ENCODE measurements at regions not wholly inside any gene's neighbourhood (a gene's known extent, or its start where the extent isn't known, plus 50 kb on each side); places are given as distances from the start of the nearest gene placed in this dataset.

GRCh38 chr16:85534536-85535351 lies 78.4 kb upstream of the GSE1 start:
- DNase-seq (ENCODE audit: low read depth in 1 of 2, low spot score in 1 of 2): no peak

GRCh38 chr16:85535352-85536072 lies 77.6 kb upstream of the GSE1 start:
- DNase-seq (ENCODE audit: low read depth in 1 of 2, low spot score in 1 of 2): no peak

GRCh38 chr16:85536073-85536410 lies 77.1 kb upstream of the GSE1 start:
- DNase-seq (ENCODE audit: low read depth in 1 of 2, low spot score in 1 of 2): no peak

DNA sequence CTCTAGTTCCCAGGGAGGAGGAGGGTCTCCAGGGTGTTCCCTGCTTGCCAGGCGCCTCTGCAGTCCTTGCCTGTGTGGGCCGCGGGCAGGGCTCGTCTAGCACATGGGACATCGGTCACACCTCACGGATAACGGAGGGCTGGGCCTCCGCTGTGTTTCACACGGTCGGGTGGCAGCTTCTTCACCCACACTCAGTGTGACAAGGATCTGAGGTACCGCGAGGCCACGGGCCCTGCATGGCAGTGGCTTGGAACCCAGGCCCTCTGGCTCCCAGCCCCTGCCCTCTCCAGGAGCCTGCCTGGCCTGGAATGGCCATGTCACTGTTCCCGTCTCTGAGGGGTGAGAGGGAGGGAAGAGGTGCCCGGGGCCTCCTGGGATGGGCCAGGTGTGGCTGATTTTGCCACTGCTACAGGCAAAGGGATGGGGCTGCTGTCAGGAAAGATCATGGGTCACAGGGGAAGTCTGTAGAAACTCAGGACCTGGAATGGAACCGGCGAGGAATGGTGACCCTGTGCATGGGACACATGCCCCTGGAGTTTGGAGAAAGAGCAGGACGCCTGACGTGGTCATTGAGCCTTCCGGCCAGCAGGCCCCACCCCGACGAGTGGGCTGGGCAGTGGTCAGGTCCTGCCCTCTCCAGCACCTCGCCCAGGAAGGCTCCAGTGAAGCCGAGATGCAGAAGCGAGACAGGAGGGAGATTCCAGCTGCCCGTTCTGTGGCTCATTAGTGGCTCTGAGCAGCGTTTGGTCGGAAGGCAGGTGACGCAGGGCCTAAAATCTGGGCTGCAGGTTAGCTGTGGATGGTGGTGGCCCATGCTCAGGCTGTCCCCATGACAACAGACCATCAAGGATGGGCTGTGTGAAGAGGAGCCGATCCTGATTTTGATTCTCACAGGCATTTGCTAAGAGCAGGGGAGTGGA lies 76.5 kb upstream of the GSE1 start:
- no peak for DNase-seq (ENCODE audit: low read depth in 1 of 2, low spot score in 1 of 2)

DNA sequence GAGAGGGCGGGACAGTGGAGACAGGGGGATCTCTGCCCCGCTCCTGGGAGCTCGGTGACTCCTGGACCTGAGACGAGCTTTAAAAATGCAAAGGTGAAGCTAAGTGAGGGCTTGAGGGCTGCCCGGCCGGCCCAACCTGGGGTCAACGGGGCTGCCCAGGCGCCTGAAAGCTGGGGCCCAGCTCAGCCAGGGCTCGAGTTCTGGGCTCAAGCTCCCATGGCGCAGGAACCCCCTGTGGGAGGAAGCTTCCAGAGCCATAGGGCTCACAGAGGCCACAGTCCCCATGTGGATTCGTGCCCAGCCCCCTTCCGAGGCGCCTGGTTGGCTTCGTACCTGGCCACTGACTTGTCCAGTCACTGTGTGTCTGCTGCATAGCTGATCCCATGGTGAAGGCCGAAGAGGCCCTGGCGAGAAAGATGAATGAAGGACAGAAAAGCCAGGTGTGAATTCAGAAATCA lies 75.8 kb upstream of the GSE1 start:
- no peak for DNase-seq (ENCODE audit: low read depth in 1 of 2, low spot score in 1 of 2)

GRCh38 chr16:85537795-85538401 lies 75.2 kb upstream of the GSE1 start:
- DNase-seq (ENCODE audit: low read depth in 1 of 2, low spot score in 1 of 2): no peak

DNA sequence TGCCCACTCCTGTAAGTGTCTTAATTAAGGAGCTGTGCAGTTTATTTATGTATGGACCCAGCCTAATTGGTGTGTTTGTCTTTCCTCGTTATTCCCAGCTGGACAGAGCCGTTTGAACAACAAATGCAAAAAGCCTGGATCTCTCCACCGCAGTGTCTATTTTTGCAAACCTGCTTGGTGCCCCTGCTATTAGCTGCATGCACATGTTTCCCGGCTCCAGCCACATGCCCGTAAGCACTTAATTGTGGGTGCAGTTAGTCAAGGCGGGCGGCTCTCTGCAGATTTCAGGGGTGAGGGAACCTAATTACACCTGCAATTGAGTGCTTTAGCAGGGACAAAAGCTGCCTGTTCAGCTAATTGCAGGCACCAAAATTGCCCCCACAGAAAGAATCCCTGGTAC lies 74.0 kb upstream of the GSE1 start:
- no peak for DNase-seq (ENCODE audit: low read depth in 1 of 2, low spot score in 1 of 2)

- DNase-seq (ENCODE audit: low read depth in 1 of 2, low spot score in 1 of 2): no peak
Observed at GRCh38 chr16:85539629-85540291, 73.4 kb upstream of the GSE1 start.

DNA sequence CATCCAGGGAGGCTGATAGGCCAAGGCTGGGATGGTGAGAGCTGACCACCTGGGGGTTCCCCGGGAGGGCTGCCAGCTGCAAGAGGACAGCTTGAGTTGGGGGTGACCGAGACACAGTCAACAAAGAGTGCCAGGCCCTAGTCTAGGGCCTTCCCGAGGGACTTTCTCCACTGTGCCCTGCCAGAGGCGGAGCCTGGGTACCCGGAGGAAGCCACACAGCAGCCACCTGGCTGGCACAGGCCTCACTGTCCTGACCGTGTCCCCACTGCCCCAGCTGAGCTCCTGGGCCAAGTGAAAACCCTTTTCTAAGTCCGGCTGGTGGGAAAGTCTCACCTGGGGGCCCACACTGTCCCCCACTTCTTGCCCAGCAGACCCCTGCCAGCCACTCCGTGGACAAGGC lies 71.9 kb upstream of the GSE1 start:
- DNase-seq (ENCODE audit: low read depth in 1 of 2, low spot score in 1 of 2): no peak

GRCh38 chr16:85541619-85541979 lies 71.5 kb upstream of the GSE1 start:
- no peak for DNase-seq (ENCODE audit: low read depth in 1 of 2, low spot score in 1 of 2)

DNA sequence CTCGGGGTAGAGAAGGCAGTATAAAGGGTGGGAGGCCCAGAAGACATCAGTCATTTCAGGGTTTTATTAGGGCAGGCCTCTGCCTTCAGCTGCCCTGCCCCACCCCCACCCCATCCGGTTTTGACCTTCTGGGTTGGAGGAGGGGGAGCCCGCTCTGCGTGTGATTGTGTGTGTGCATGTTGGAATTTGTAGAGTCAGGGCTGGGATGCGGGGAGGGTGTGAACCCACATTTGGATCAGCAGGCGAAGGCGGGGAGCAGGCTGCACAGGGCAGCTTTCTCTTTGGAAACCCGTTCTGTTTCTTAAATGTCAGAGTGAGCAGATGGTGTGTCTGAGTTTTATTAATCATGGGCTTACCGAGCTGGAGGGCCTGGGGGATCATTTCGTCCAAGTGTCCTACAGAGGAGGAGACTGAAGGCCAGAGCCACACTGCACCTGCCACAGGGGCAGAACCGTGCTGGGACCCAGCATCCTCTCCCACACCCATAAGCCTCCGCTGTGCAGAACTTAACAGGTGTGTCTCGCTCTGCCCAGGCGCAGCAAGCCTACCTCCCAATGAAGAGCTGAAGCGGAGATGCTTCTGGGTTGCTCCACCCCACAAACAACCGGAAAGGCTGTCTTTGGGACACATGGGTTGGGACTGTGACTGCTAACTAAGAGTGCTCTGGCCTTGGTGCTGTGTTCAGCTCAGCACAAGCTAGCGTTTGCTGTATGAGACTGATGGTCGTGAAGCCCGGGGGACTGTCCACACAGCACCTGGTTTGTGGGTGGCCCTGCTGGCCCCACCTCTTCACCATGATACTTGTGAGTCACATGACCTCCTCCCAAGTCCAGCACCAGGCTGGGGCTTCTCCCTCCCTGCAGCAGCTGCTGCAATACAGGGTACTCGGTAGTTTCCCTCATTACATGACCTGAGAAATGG lies 70.9 kb upstream of the GSE1 start:
- no peak for DNase-seq (ENCODE audit: low read depth in 1 of 2, low spot score in 1 of 2)

DNA sequence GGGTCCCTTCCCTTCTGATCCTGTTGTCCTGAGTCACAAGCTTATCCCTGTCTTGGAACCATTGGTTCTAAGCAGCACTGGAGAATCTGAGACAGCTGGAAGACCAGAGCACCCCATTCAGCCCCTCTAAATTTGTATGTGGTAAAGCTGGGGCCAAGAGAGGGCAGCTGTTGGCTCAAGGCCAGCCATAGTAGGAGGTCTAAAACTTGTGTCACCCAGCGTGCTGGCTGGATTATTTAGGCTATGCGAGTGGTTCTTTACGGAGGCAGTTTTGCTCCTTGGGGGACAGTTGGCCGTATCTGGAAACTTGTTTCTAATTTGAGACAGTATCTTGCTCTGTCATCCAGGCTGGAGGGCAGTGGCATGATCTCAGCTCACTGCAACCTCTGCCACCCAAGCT lies 69.6 kb upstream of the GSE1 start:
- no peak for DNase-seq (ENCODE audit: low read depth in 1 of 2, low spot score in 1 of 2)

- no peak for DNase-seq (ENCODE audit: low read depth in 1 of 2, low spot score in 1 of 2)
Observed at GRCh38 chr16:85544016-85544415, 69.1 kb upstream of the GSE1 start.

- DNase-seq (ENCODE audit: low read depth in 1 of 2, low spot score in 1 of 2): no peak
Observed at GRCh38 chr16:85544668-85545067, 68.5 kb upstream of the GSE1 start.

GRCh38 chr16:85545227-85545818 lies 67.8 kb upstream of the GSE1 start:
- DNase-seq (ENCODE audit: low read depth in 1 of 2, low spot score in 1 of 2): no peak

GRCh38 chr16:85546585-85547447 lies 66.3 kb upstream of the GSE1 start:
- no peak for DNase-seq (ENCODE audit: low read depth in 1 of 2, low spot score in 1 of 2)

DNA sequence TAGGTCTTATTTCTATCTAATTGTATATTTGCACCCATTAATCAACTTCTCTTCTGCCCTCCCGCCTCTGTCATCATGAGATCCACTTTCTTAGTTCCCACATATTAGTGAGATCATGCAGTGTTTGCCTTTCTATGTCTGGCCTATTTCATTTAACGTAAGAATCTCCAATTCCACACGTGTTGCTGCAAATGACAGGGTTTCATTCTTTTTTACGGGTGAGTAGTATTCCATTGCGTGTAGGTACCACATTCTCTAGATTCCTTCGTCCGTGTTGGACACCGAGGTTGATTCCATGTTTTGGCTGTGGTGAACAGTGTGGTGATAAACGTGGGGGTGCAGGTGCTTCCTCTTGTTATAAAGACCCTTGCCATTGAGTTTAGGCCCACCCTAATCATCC lies 64.7 kb upstream of the GSE1 start:
- DNase-seq (ENCODE audit: low read depth in 1 of 2, low spot score in 1 of 2): no peak

GRCh38 chr16:85549766-85550421 lies 63.2 kb upstream of the GSE1 start:
- DNase-seq (ENCODE audit: low read depth in 1 of 2, low spot score in 1 of 2): no peak
